Kidney (tissue), 13 donors: ENCODE measurements at regions not wholly inside any gene's neighbourhood (a gene's known extent, or its start where the extent isn't known, plus 50 kb on each side); places are given as distances from the start of the nearest gene placed in this dataset.

Experiments used
- DNase-seq, 5 donors: peaks; one replicate each; pipeline ENCODE4 v3.0.0-alpha.2; 2013 to 2020
- FAIRE-seq: peaks from 2 replicates; lab custom pipeline; 2012; peaks lifted over from hg19 to GRCh38; lab: Jason Lieb, UNC
- H3K27ac ChIP-seq, 2 donors: one replicate each; pipeline ENCODE4 v1.7.0; 2013; ENCODE audit warnings: low read depth in 2 of 2, low read length in 2 of 2, inconsistent platforms in 1 of 2
- H3K27me3 ChIP-seq: one replicate; pipeline ENCODE4 v1.7.1; 2013; ENCODE audit warnings: low read length, inconsistent platforms; ENCODE audit not compliant: control insufficient read depth, insufficient read depth
- H3K36me3 ChIP-seq, 3 donors: one replicate each; pipeline versions ENCODE4 v1.7.0 to v1.7.1; 2013; ENCODE audit warnings: low read length in 3 of 3, control low read depth in 1 of 3, inconsistent platforms in 1 of 3; ENCODE audit not compliant: insufficient read depth in 3 of 3, control insufficient read depth in 2 of 3
- H3K4me1 ChIP-seq, 3 donors: one replicate each; pipeline versions ENCODE4 v1.7.0 to v1.7.1; 2013; ENCODE audit warnings: low read length in 3 of 3, inconsistent platforms in 1 of 3, low read depth in 1 of 3; ENCODE audit not compliant: control insufficient read depth in 2 of 3, insufficient read depth in 2 of 3
- H3K4me3 ChIP-seq, 3 donors: one replicate each; pipeline versions ENCODE4 v1.7.0 to v1.8.1; 2013; ENCODE audit warnings: low read length in 3 of 3, control low read depth in 1 of 3, inconsistent platforms in 1 of 3
- H3K9ac ChIP-seq, 3 donors: one replicate each; pipeline versions ENCODE4 v1.7.0 to v1.7.1; 2013; ENCODE audit warnings: low read length in 3 of 3, control low read depth in 1 of 3, inconsistent platforms in 1 of 3
- H3K9me3 ChIP-seq, 3 donors: one replicate each; pipeline versions ENCODE4 v1.7.0 to v1.7.1; 2013; ENCODE audit warnings: low read length in 3 of 3, control low read depth in 1 of 3, inconsistent platforms in 1 of 3; ENCODE audit not compliant: control insufficient read depth in 2 of 3, insufficient read depth in 1 of 3
- intact Hi-C: fragments of 100-400 bp; cut with DNase I; formaldehyde crosslinking; loops from one replicate; pipeline ENCODE4 v1.11.1; 2022
- TF ChIP-seq, protein P1 (sequence below): IDR thresholded peaks from 3 replicates; pipeline ENCODE4 v1.5.1; 2012; ENCODE audit warnings: mild to moderate bottlenecking, moderate library complexity, borderline replicate concordance; ENCODE audit not compliant: insufficient read depth; ENCODE audit errors: extremely low read depth
- donor health status: control.
- donor health status: control.
- donor health status: control.
- donor health status: control.
- donor health status: control.
- donor health status: DM: yes; HTN: yes; CAD: no.
- donor health status: Normal renal cell carcinoma (clear cell type).

DNA sequence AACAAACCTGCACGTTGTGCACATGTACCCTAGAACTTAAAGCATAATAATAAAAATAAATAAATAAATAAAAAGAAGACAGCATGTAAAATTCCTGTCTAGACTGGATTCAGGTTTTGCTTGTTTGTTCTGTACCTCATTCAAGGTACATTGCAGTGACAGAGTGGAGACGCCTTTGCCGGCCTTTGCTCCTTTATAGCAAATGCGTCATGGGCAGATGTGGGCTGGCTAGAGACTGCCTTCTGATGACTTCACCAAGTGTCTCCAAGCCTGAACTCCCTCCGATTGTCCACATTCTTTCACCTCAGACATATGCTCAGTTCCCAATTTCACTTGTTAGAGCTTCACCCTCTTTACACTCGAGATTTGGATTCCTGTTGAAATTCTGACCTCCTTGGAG is 147.8 kb upstream of the ARHGAP20 start:
- Histone ChIP-seq H3K27me3 (no peaks in the 10 kb centered on the region), H3K4me1 (no peaks in the 10 kb centered on the region), H3K9me3 (no peaks in the 10 kb centered on the region), H3K27ac (no peak overlapping the region), H3K9ac (no peak overlapping the region), H3K4me3 (no peak overlapping the region), H3K36me3 (no peaks in the 10 kb centered on the region)
- intact Hi-C loops: no loop called here
- FAIRE-seq (no peak), DNase-seq (no peak)
- TF ChIP-seq, protein P1, sequence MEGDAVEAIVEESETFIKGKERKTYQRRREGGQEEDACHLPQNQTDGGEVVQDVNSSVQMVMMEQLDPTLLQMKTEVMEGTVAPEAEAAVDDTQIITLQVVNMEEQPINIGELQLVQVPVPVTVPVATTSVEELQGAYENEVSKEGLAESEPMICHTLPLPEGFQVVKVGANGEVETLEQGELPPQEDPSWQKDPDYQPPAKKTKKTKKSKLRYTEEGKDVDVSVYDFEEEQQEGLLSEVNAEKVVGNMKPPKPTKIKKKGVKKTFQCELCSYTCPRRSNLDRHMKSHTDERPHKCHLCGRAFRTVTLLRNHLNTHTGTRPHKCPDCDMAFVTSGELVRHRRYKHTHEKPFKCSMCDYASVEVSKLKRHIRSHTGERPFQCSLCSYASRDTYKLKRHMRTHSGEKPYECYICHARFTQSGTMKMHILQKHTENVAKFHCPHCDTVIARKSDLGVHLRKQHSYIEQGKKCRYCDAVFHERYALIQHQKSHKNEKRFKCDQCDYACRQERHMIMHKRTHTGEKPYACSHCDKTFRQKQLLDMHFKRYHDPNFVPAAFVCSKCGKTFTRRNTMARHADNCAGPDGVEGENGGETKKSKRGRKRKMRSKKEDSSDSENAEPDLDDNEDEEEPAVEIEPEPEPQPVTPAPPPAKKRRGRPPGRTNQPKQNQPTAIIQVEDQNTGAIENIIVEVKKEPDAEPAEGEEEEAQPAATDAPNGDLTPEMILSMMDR: no peak

- H3K27me3 ChIP-seq: no peaks in the 10 kb centered on the region
- no peak for FAIRE-seq
- no peaks in the 10 kb centered on the region for H3K4me1 ChIP-seq
- no peak overlapping the region for H3K27ac ChIP-seq
- H3K9ac ChIP-seq: no peak overlapping the region
- TF ChIP-seq, protein P1: no peak
- intact Hi-C loops: no loop called here
- H3K9me3 ChIP-seq: no peaks in the 10 kb centered on the region
- DNase-seq: peak in 2 of 5 donors; percentile 32 to 53
- no peak overlapping the region for H3K4me3 ChIP-seq
- H3K36me3 ChIP-seq: no peaks in the 10 kb centered on the region
These were observed 147.1 kb upstream of the ARHGAP20 start for GRCh38 chr11:110859240-110859840.

DNA sequence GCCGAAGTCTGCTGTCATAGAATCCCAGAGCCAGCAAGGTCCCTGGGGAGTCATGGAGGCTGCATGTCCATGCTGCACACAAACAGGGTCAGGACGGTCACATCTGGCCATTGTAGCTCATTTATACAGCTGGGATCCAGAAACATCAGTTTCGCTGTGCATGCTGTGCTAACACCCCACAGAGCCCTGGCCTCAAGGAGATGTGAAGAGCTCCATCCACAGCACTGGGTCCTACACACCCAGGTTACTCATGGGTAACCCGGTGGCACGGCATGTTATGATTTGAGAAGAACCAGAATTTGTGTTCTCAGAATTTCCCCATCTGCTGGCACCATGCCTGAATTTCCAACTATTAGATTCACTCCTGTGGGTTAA is 146.3 kb upstream of the ARHGAP20 start:
- no peaks in the 10 kb centered on the region for H3K27me3 ChIP-seq
- H3K9ac ChIP-seq: no peak overlapping the region
- FAIRE-seq: no peak
- H3K9me3 ChIP-seq: no peaks in the 10 kb centered on the region
- no peaks in the 10 kb centered on the region for H3K4me1 ChIP-seq
- TF ChIP-seq, protein P1: no peak
- intact Hi-C loops: no loop called here
- H3K27ac ChIP-seq: no peak overlapping the region
- peak in 4 of 5 donors; percentile 19 to 92 (median 42) for DNase-seq
- no peak overlapping the region for H3K4me3 ChIP-seq
- H3K36me3 ChIP-seq: no peaks in the 10 kb centered on the region
